ENCODE measurements at regions not wholly inside any gene's neighbourhood (a gene's known extent, or its start where the extent isn't known, plus 50 kb on each side); places are given as distances from the start of the nearest gene placed in this dataset.

- no peak for DNase-seq
Observed at GRCh38 chr1:4046836-4047461, 146.9 kb upstream of the C1orf174 start.

GRCh38 chr1:4047666-4048065, 147.6 kb upstream of the C1orf174 start:
- DNase-seq = no peak

- DNase-seq = no peak
Observed at GRCh38 chr1:4048076-4048475, 148.0 kb upstream of the C1orf174 start.

- no peak for DNase-seq
Observed at GRCh38 chr1:4048921-4049320, 148.8 kb upstream of the C1orf174 start.

- DNase-seq = no peak
Observed at GRCh38 chr1:4050998-4051397, 150.9 kb upstream of the C1orf174 start.

- DNase-seq = no peak
Observed at GRCh38 chr1:4052657-4053056, 152.6 kb upstream of the C1orf174 start.

- no peak for DNase-seq
Observed at GRCh38 chr1:4053160-4053748, 153.2 kb upstream of the C1orf174 start.

GRCh38 chr1:4053774-4054173, 153.7 kb upstream of the C1orf174 start:
- no peak for DNase-seq

- no peak for DNase-seq
Observed at GRCh38 chr1:4055294-4055967, 155.4 kb upstream of the C1orf174 start.

- no peak for DNase-seq
Observed at GRCh38 chr1:4056422-4056821, 156.3 kb upstream of the C1orf174 start.

GRCh38 chr1:4056989-4057388, 156.9 kb upstream of the C1orf174 start:
- no peak for DNase-seq

GRCh38 chr1:4057603-4058002, 157.5 kb upstream of the C1orf174 start:
- no peak for DNase-seq

GRCh38 chr1:4058122-4058521, 158.1 kb upstream of the C1orf174 start:
- no peak for DNase-seq

- DNase-seq = no peak
Observed at GRCh38 chr1:4058706-4059105, 158.6 kb upstream of the C1orf174 start.

- no peak for DNase-seq
Observed at GRCh38 chr1:4059270-4059669, 159.2 kb upstream of the C1orf174 start.

- DNase-seq = no peak
Observed at GRCh38 chr1:4060850-4061249, 160.8 kb upstream of the C1orf174 start.

GRCh38 chr1:4061521-4062031, 161.5 kb upstream of the C1orf174 start:
- DNase-seq = no peak

- no peak for DNase-seq
Observed at GRCh38 chr1:4062041-4062440, 162.0 kb upstream of the C1orf174 start.

- no peak for DNase-seq
Observed at GRCh38 chr1:4062560-4062959, 162.5 kb upstream of the C1orf174 start.

- DNase-seq = no peak
Observed at GRCh38 chr1:4062992-4063391, 162.9 kb upstream of the C1orf174 start.

GRCh38 chr1:4063516-4063915, 163.4 kb upstream of the C1orf174 start:
- DNase-seq = no peak

GRCh38 chr1:4064150-4064889, 164.2 kb upstream of the C1orf174 start:
- DNase-seq = no peak

GRCh38 chr1:4066860-4067599, 167.0 kb upstream of the C1orf174 start:
- DNase-seq = no peak
